ENCODE measurements at regions not wholly inside any gene's neighbourhood (a gene's known extent, or its start where the extent isn't known, plus 50 kb on each side); places are given as distances from the start of the nearest gene placed in this dataset.

DNA sequence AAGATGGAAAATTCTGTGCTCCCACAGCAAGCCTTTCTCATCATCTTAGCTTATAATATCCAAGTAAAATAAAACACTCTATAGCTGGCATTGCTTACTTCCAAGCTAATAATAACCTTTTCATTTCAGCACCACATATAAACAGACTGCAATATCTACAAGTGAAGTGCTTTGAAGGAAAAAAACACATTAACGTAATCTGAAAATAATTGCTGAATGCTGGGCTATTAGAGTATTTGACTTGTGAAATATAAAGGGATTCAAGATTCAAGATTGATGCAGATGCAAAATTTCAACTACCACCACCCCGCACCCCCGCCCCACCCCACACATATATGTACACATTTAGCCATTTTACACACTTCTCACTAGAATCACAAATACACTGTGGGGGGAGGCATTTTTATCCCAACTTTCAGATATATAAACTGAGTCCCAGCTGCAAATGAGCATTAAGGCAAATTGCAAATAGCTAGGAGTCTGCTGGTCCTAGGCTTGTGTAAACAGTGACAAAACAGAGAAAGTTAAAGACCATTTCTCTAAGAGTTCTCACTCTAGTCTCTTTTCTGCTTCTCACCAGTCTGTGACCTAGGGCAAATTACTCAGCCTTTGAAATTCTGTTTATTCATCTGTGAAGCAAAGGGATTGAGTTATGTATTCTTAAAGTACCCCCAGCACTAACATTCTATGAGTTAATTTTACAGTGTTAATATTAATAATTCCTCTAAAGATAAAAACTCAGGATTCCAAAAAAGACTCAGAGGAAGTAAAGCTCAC is 489.4 kb downstream of the PRELID2 start:
- no peak for DNase-seq

DNA sequence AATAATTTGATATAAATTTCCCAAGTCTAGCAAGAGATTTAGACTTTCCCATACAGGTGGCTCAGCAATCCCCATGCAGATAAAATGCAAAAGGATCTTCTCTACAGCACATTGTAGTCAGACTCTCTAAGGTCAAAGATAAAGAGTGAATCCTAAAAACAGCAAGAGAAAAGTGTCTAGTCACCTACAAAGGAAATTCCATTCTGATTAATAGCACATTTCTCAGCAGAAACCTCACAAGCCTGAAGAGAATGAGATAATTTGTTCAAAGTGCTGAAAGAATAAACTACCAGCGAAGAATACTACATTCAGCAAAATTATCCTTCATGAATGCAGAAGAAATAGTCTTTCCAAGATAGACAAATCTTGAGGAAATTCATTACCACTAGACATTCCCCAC is 493.3 kb downstream of the PRELID2 start:
- no peak for DNase-seq

DNA sequence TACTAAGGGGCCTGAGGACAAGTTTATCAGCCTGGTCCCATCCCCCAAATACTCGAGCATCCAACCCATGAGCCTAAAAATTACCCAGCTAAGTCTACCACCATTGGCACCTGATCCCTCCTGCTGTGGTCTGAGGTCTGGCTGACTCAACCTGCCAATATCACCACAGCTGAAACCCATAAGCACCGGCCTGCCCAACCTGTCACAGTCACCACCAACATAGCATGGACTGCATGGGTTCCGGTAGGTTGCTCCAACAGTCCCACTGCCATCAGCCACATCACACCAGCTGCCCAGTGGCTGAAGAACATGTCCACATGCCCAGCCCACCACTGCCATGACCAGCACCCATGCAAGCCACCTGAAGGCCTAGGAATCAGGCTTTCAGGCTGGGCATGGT is 495.0 kb downstream of the PRELID2 start:
- no peak for DNase-seq

DNA sequence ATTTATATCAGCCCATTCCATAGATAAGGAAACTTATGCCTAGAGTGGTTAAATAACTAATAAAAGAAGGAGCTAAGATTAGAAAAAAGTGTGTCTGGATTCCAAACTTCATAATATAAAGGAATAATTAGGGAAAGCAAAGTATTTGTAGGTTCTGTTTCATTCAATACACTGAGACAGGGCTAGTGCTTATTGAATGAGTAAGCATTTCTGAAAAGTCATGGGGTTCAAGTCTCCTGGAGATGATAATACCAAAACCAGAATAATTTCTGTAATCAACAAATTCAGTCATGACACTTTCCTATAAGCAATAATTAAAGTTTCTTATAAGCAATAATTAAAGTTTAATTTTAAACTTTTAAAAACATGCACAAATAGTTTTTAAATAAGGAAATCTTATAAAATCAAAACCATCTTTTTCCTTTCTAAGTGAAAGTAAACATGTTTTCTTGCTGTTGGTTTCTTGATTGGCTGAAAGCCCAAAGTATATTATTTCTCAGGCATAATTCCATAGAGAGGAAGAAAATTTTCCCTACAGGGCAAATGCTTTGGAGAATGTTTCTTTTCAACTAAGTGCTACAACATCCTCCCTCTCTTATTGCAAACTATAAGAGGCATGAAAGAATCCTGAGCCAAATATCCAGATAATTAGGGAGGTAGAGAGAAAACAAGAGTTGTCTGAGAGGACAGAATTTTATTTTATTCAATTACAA is 510.2 kb downstream of the PRELID2 start:
- no peak for DNase-seq

DNA sequence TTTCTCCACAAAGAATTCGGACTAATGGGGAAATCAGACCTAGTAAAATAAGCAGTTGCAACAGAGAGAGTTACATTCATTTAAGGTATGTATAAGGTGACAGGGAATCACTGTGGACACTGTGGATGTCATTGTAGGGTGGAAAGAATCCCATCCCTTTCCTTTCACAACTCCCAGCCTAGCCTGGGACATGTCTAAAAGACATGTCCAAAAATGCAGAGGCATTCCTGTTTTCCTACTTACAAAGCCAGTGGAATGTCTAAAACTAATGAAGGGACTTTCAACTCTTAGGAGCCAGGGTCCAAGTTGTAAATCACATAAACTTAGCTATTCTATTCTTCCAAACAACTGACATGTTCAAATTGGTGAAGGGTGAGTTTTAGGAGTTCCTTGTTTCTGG is 511.0 kb downstream of the PRELID2 start:
- DNase-seq = peak; percentile 6

DNA sequence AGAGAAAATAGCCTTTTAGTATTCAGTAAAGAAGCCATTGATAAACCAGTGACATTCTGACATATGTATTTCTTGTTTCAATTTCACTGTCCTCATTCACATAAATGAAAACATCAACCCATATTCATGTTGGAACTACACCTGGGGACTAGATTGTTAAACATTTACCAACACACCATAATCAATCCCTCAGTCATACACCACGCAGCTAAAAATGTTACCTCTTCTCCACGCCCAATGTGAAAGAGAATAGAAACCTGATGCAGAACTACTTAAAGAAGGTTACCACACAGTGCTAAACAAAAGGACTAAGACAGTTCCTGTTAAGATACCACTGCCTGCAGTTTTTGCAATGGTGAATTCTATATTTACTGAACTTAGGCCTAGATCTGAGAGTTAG is 518.9 kb downstream of the PRELID2 start:
- no peak for DNase-seq

DNA sequence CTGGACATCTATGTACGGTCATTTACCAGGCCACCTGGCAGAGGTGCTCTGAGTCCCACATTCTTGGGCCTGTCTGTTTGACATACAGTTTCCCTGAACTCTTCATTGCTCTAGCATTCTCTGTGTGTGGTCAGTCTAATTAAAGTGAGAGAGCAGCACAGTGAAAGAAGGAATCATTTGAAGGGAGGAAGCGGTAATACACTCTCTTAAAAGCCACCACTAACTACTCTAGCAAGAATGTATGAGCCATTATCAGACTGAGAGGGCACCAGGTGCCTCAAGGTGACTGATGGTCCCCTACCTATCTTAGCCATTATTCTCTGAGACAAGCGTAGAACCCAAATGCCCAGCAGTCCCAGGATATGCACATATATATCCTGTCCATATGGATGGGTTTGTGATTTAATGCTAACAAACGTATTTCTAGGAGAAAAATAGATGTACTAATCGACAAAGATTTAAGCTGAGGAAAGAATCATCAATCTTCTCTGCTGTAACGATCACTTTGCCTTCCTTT is 527.2 kb downstream of the PRELID2 start:
- no peak for DNase-seq

DNA sequence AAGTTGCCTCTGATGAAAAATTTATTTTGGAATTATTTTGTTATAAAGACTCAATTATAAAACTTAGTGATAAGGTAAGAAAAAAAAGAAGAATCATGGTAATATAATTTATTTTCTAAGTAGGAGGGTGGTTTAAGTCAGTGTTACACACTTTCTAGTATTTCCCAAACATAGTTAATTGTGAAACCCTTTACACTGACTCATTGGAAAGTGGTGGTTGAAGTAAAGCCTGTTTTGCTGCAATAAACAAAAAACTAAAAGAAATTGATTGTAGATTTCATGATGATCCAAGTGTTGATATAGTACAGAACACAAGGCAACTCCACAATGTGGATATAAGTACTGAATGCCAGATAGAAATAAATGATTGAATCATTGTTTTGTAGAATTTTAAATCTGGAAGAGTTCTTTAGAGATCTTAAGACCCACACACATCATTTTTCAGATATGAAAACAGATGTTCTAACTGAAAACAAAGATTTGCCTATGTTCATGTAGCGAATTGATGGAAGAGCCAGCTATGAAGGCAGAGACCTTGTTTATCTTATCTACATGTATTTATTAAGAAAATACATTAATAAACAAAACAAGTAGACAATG is 539.8 kb downstream of the PRELID2 start:
- DNase-seq = no peak

DNA sequence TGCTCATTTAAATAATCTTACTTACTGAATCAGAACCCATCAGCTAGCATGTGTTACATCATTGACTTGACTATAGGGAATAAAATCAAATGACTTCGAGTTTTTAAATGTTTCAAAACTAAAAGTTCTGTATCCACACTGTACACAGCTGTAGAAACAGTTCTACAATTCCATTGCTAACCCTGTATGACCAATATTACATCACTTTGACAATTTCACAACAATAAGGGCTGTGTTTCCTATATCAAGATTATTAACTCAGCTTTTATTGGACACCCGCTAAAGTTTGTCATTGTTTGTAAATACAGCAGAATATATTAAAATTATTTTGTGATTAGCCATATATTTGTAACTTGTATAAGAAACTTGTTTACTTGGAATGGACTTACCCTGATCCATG is 540.8 kb downstream of the PRELID2 start:
- DNase-seq = no peak

DNA sequence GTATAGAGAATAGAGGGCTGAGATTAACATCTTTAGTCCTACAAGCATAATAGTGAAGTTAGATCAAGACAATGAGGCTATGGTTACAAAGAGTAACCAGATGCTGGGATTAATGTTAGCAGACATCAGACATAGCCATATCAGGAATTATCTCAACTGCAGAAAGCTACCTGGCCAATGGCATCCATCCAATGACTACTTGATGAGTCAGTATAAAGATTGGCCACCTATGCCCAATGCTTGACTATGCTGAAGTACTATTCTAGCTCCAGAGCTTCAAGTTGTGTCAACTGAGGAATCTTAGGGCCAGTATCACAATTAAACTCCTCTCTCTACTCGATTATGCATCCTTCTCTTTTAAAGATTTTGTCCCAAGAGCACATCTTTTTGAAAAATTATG is 541.4 kb downstream of the PRELID2 start:
- no peak for DNase-seq

DNA sequence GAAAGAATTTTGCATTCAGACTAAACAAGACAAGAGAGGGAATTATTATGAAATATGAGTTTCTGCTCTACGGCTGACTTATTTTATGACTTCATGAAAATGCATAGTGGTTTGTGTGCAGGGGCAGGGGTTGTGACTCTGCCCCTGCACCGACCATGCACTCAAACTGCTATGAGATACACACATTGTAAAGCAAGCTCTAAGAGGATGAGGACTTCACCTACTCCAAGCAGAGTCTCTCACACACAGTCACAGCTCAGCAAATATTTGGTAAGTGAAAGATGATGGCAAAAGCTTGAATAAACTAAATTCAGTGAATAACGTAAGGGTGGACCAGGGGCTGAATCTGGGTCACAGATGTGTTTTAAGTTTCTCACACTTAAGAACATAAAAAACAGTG is 542.9 kb downstream of the PRELID2 start:
- DNase-seq = no peak

DNA sequence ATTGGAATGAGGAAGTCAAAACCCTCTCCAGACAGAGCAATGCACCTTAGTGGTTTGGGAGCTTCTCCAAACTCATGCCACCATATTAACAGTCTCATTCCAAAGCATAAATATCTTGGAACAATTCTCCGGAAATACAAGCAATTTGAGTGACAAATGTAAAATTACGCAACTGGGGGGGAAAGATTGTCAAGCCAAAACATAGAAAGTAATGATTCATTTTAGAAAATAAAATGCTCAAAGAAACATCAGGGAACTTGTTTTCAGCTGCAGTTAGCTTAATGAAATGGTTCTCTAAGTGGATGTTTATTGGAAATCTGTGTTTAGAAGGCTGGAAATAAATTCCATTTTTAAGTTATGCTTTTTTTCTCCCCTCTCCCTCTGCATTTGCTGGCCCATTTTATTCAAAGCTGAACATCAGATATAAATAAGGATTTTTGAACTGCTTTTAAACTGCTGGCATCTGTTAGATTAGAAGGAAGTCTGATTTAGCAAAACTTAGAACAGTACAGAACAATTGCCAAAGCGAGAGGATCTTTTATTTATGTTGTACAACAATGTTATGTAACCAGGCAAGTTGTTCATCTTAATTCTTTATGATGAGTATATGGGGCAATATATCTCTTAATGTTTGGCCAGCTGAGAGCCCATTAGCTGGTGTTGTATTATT is 551.9 kb downstream of the PRELID2 start:
- DNase-seq = peak; percentile 4

DNA sequence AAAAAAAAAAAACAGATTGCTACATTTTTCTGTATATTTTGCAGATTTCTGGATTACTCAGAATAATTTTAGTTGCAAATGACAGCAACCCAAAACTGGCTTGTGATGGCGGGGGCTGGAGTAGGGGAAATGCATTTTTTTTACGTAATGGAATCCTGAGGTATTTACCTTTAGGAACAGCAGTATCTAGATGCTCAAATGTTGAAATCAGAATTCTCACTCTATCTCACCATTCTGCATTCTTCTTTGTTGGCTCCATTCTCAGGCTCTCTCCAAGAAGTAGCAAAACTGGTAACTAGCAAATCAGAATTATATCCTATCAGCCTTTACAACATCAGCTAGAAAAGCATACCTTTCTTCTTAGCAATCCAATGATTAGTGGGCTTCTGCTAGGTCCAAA is 554.3 kb downstream of the PRELID2 start:
- DNase-seq = no peak

DNA sequence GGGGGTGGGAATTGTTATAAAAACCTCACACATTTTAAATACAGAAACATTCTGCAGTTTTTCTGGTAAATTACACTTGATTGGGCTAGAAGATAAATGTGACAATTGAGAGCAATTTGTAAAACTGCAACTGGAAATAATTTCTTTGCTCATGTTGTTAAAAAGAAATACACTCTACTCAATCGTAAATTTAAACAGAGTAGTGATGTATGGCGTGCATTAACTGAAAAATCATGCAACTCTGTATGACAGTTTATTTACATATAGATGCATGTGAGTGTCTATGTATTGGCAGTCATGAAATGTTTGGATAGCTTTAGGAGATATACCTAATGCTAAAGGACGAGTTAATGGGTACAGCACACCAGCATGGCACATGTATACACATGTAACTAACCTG is 554.9 kb downstream of the PRELID2 start:
- no peak for DNase-seq

DNA sequence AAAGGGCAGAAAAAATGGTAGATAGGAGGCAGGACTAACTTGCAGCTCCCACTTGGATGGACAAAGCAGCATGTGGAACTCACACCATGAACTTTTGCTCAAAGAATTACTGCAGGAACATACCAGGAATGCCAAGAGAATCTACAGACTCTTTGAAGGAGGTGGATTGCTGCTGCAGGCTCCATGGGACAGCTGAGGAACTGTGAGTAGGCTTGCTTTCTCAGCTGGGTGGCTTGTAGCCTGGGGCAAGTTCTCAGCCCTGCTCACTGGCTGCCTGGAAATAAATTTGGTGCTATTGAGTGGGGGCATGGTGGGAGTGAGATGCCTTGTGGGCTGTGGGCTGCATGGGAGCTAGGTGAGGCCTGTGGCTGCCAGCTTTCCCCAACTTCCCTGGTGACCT is 574.5 kb downstream of the PRELID2 start:
- no peak for DNase-seq

DNA sequence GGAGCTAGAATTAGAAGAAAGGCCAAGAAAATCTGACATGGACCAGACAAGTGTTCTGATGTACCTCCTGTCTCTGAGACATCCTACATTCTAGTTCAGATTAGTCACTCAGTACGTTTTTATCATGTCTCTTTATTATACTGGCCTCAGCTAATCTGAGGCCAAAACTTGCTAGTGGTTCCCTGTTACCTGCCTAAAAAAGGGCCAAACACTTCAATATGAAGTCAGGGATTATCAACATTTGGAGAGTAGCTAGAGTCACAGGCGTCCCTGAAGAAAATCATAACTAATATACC is 587.4 kb downstream of the PRELID2 start:
- DNase-seq = no peak

DNA sequence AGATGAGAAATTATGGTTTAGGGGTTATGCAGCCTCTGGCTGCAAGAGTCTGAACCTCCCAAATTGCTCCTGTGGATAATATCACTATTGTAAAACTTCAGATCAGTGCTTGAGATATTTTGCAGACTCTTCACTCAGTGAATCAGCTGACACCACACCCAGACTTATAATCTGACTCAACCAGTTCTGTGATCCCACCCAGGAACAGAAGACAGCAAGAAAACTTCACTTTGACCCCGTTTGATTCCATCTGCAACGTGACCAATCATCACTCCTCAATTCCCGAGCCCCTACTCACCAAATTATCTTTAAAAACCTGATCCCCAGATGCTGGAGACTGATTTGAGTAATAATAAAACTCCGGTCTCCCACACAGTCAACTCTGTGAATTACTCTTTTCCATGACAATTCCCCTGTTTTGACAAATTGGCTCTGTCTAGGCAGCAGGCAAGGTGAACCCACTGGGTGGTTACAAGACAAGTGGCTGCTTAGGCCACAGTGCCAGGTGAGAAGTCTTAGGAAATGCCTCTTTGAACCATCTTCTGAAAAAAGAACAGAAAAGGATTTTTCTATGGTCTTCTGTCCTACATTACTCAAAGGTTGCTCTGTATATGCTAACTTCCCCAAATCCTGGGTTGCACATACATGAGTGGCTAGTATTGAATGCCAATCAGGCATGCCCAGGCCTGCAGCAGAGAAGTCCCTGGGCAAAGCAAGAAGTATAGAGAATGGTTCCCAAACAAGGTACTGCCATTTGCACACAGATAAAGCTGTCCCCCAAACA is 588.0 kb downstream of the PRELID2 start:
- DNase-seq = peak; percentile 7

DNA sequence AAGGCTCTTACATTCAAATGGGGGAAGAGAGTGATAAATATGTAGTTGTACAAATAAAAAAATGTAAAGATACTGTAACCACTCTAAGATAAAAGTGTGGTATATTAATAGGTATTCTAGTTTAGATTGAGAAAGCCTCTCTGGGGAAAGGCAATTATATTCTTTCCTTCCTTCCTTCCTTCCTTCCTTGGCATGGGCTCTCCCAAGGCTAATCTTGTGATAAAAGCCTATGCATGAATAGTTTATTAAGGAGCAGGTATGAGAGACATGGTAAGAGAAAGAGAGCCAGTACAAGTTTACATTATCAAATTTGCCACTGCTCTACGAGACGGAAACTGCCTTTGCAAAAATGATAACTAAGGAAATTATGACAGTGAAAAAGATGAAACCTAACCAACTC is 588.8 kb downstream of the PRELID2 start:
- DNase-seq = no peak

DNA sequence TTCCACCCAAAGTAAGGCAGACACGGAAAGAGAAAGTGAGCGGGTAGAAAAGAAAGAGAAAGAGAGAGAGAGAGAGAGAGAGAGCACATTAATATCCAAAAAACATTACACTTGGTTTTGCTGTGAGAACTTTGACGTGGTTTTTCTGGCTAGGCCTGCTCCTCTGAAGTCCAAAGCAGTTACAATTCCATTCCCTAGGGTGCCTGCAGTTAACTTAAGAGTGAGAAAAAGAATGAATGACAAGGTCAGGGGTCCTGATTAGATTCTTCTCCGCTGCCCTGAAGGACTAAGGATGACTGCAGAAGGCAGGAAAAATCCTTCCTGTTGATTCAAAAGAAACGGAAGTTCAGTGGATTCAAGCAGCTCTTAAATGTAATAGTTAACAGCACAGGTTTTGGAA is 589.8 kb downstream of the PRELID2 start:
- no peak for DNase-seq

DNA sequence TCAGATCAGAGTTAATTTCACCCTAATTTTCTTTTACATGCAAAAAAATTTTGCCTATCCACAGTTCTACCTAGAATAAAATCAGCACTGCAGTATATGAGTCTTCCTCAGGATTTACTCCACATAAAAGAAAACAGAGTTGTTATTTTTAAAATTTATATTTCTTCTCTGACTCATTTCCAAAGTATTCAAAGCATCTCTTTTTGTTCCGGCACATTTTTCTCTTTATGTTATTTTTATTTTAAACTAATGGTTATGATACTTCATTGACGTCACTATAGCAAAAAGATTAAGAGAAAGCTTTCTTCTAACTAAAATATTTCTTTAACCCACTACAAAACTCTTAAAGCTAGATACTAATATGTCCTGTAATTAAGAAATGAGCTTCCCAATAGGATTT is 590.4 kb downstream of the PRELID2 start:
- peak; percentile 18 for DNase-seq

DNA sequence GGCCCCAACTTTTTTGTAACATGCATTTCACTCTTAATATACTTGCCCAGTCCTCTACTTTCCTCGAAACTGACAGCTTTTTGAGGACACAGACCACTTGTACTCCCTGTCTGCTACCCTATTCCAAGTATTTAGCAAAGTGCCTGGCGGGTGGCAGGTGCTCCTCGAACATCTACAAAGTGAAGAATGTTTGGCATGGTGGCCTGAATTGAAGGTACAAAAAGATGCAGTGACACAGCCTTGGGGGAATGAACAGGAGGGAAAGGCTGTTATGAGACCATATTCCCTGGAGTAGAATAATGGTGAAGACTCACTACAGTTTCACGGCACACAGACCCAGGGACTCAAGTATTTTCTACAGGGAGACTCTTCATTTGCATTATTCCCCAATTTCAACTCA is 590.9 kb downstream of the PRELID2 start:
- DNase-seq = no peak

DNA sequence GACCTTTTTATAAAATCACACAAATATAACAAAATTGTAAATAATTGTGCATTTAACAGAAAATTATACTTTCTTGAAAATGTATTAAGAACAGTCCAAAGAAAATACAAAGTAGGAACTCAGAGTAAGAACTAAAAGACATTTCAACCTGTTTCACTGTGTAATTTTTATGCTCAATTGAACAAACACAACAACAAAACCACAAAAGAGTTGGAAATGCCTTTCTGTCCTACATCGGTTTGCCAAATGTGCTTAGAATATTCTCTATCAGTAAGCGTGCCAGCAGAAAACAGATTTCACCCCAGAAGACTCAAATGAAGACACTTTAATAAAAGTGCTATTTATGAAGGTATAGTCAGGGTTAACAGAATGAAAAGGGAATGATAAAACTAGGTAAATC is 592.1 kb downstream of the PRELID2 start:
- no peak for DNase-seq

DNA sequence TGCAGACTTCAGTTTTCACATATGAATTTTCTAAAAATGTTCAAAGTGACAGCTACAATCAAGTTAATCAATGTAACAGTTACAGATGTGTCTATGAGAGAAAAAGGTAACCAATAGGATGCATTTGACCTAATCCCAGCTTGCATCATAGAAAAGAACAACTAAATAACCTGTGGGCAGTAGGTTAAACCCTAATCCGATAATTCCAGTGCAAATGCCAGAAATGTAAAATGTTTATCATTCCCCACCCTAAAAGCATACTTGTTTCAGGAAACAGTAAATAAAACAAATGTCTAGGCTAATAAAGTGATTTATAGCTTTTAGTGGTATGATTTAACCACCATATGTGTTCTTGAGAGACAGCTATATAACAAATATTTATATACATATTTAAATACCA is 592.6 kb downstream of the PRELID2 start:
- DNase-seq = no peak

All from fibroblast of skin of abdomen (primary cell).